Ascending aorta (tissue), 2 donors: ENCODE measurements at regions not wholly inside any gene's neighbourhood (a gene's known extent, or its start where the extent isn't known, plus 50 kb on each side); places are given as distances from the start of the nearest gene placed in this dataset.

Source experiments
- DNase-seq, 2 donors: peaks; one replicate each; pipeline ENCODE4 v3.0.0-alpha.2; 2019; ENCODE audit warnings: low spot score in 2 of 2
- H3K27ac ChIP-seq, 2 donors: fragments of 200-600 bp; sonication (generic); one replicate each; pipeline ENCODE4 v1.5.1; 2016 to 2017; ENCODE audit warnings: mild to moderate bottlenecking in 1 of 2
- H3K27me3 ChIP-seq: fragments of 200-600 bp; sonication (generic); one replicate; pipeline ENCODE4 v1.5.1; 2017
- H3K36me3 ChIP-seq, 2 donors: fragments of 200-600 bp; sonication (generic); one replicate each; pipeline ENCODE4 v1.5.1; 2016
- H3K4me1 ChIP-seq, 2 donors: fragments of 200-600 bp; sonication (generic); one replicate each; pipeline ENCODE4 v1.5.1; 2016 to 2017; ENCODE audit warnings: mild to moderate bottlenecking in 1 of 2
- H3K4me3 ChIP-seq, 2 donors: fragments of 200-600 bp; sonication (generic); one replicate each; pipeline ENCODE4 v1.5.1; 2016 to 2017; ENCODE audit warnings: mild to moderate bottlenecking in 1 of 2
- H3K9me3 ChIP-seq, 2 donors: fragments of 200-600 bp; sonication (generic); one replicate each; pipeline ENCODE4 v1.5.1; 2016
- CTCF ChIP-seq, 3 experiments: fragments of 200-600 bp in 2 of 3; fragments of 450-650 bp in 1 of 3; sonication (generic) in 2 of 3; IDR thresholded peaks; one replicate each; pipeline ENCODE4 v1.5.1; 2016 to 2019; ENCODE audit warnings: antibody characterized with exemption in 3 of 3, mild to moderate bottlenecking in 1 of 3, moderate library complexity in 1 of 3
- intact Hi-C: fragments of 100-400 bp; cut with DNase I; formaldehyde crosslinking; loops from one replicate; pipeline ENCODE4 v1.15.1; 2023

GRCh38 chr5:21219251-21219650 lies 1231.3 kb upstream of the CDH18 start:
- no peaks in the 10 kb centered on the region for H3K36me3 ChIP-seq
- no peak overlapping the region for H3K4me3 ChIP-seq
- no peak for TF ChIP-seq CTCF (IDR thresholded peaks at IDR 0.05)
- H3K27ac ChIP-seq: no peak overlapping the region
- H3K4me1 ChIP-seq: no peaks in the 10 kb centered on the region
- DNase-seq: no peak
- H3K27me3 ChIP-seq: no peaks in the 10 kb centered on the region
- intact Hi-C loops: no loop called here
- no peaks in the 10 kb centered on the region for H3K9me3 ChIP-seq

- H3K4me1 ChIP-seq: no peaks in the 10 kb centered on the region
- DNase-seq: no peak
- no peaks in the 10 kb centered on the region for H3K27me3 ChIP-seq
- intact Hi-C loops: no loop called here
- no peak overlapping the region for H3K27ac ChIP-seq
- H3K9me3 ChIP-seq: no peaks in the 10 kb centered on the region
- H3K36me3 ChIP-seq: no peaks in the 10 kb centered on the region
- no peak overlapping the region for H3K4me3 ChIP-seq
- no peak for TF ChIP-seq CTCF (IDR thresholded peaks at IDR 0.05)
These were observed 1224.0 kb upstream of the CDH18 start for GRCh38 chr5:21212026-21212425.

GRCh38 chr5:21209409-21209808 lies 1221.4 kb upstream of the CDH18 start:
- Histone ChIP-seq H3K36me3 (no peaks in the 10 kb centered on the region), H3K4me3 (no peak overlapping the region), H3K9me3 (no peaks in the 10 kb centered on the region), H3K27ac (no peak overlapping the region), H3K27me3 (no peaks in the 10 kb centered on the region), H3K4me1 (no peaks in the 10 kb centered on the region)
- no peak for DNase-seq
- no peak for TF ChIP-seq CTCF (IDR thresholded peaks at IDR 0.05)
- intact Hi-C loops: no loop called here

GRCh38 chr5:21199087-21199486 lies 1211.1 kb upstream of the CDH18 start:
- intact Hi-C loops: no loop called here
- H3K9me3 ChIP-seq: no peaks in the 10 kb centered on the region
- H3K27me3 ChIP-seq: no peaks in the 10 kb centered on the region
- no peak for DNase-seq
- H3K4me3 ChIP-seq: no peak overlapping the region
- TF ChIP-seq CTCF (IDR thresholded peaks at IDR 0.05): no peak
- no peaks in the 10 kb centered on the region for H3K4me1 ChIP-seq
- no peak overlapping the region for H3K27ac ChIP-seq
- H3K36me3 ChIP-seq: no peaks in the 10 kb centered on the region

- Histone ChIP-seq H3K4me3 (no peak overlapping the region), H3K36me3 (no peaks in the 10 kb centered on the region), H3K4me1 (no peaks in the 10 kb centered on the region), H3K27me3 (no peaks in the 10 kb centered on the region), H3K27ac (no peak overlapping the region), H3K9me3 (no peaks in the 10 kb centered on the region)
- no peak for TF ChIP-seq CTCF (IDR thresholded peaks at IDR 0.05)
- DNase-seq: no peak
- intact Hi-C loops: no loop called here
These were observed 1207.1 kb upstream of the CDH18 start for GRCh38 chr5:21195145-21195544.

- no peak for TF ChIP-seq CTCF (IDR thresholded peaks at IDR 0.05)
These were observed 1197.5 kb upstream of the CDH18 start for GRCh38 chr5:21185536-21185935.

More at GRCh38 chr5:21185536-21185935, 1197.5 kb upstream of the CDH18 start:
- no peak overlapping the region for H3K4me3 ChIP-seq
- intact Hi-C loops: no loop called here
- H3K27me3 ChIP-seq: no peaks in the 10 kb centered on the region
- no peaks in the 10 kb centered on the region for H3K4me1 ChIP-seq
- H3K9me3 ChIP-seq: no peaks in the 10 kb centered on the region
- DNase-seq: no peak
- no peak overlapping the region for H3K27ac ChIP-seq
- H3K36me3 ChIP-seq: no peaks in the 10 kb centered on the region
